ENCODE measurements at regions not wholly inside any gene's neighbourhood (a gene's known extent, or its start where the extent isn't known, plus 50 kb on each side); places are given as distances from the start of the nearest gene placed in this dataset.

GRCh38 chr14:38794677-38795076 is 308.4 kb downstream of the SEC23A start:
- DNase-seq (no peak), ATAC-seq (ENCODE audit: poor library complexity) (no peak)
- POLR2A ChIA-PET = no interaction called here
- TF ChIP-seq, protein P1, sequence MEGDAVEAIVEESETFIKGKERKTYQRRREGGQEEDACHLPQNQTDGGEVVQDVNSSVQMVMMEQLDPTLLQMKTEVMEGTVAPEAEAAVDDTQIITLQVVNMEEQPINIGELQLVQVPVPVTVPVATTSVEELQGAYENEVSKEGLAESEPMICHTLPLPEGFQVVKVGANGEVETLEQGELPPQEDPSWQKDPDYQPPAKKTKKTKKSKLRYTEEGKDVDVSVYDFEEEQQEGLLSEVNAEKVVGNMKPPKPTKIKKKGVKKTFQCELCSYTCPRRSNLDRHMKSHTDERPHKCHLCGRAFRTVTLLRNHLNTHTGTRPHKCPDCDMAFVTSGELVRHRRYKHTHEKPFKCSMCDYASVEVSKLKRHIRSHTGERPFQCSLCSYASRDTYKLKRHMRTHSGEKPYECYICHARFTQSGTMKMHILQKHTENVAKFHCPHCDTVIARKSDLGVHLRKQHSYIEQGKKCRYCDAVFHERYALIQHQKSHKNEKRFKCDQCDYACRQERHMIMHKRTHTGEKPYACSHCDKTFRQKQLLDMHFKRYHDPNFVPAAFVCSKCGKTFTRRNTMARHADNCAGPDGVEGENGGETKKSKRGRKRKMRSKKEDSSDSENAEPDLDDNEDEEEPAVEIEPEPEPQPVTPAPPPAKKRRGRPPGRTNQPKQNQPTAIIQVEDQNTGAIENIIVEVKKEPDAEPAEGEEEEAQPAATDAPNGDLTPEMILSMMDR (IDR thresholded peaks at IDR 0.05) = no peak
- H3K9me3 Mint-ChIP-seq = no peaks in the 10 kb centered on the region
- Histone ChIP-seq H3K4me1 (ENCODE audit: insufficient read depth, low read length) (no peaks in the 10 kb centered on the region), H3K27me3 (ENCODE audit: control insufficient read depth in 1 of 2, insufficient read depth in 2 of 2, low read length in 2 of 2) (no peaks in the 10 kb centered on the region), H3K36me3 (ENCODE audit: insufficient read depth, low read length) (no peaks in the 10 kb centered on the region), H3K9me3 (ENCODE audit: control insufficient read depth in 1 of 2, insufficient read depth in 1 of 2, low read length in 2 of 2) (no peaks in the 10 kb centered on the region), H3K4me3 (ENCODE audit: low read length) (no peak overlapping the region), H3K27ac (ENCODE audit: low read depth in 1 of 2, low read length in 2 of 2) (no peak overlapping the region)
- no peak overlapping the region for H3K4me3 Mint-ChIP-seq
- H3K27ac Mint-ChIP-seq = no peak overlapping the region
- no peaks in the 10 kb centered on the region for H3K36me3 Mint-ChIP-seq (ENCODE audit: low read depth)
- H3K27me3 Mint-ChIP-seq = no peaks in the 10 kb centered on the region
- H3K4me1 Mint-ChIP-seq (ENCODE audit: low read depth) = no peaks in the 10 kb centered on the region
- intact Hi-C loops (cut with DNase I, micrococcal nuclease) = no loop called here
- CTCF ChIA-PET = no interaction called here

- no peak for ATAC-seq (ENCODE audit: poor library complexity)
- DNase-seq = no peak
- H3K9me3 Mint-ChIP-seq = no peaks in the 10 kb centered on the region
- CTCF ChIA-PET = no interaction called here
- H3K4me1 Mint-ChIP-seq (ENCODE audit: low read depth) = no peaks in the 10 kb centered on the region
- no peak overlapping the region for H3K4me3 ChIP-seq (ENCODE audit: low read length)
- no peaks in the 10 kb centered on the region for H3K27me3 Mint-ChIP-seq
- TF ChIP-seq, protein P1 (IDR thresholded peaks at IDR 0.05) = no peak
- no peaks in the 10 kb centered on the region for H3K4me1 ChIP-seq (ENCODE audit: insufficient read depth, low read length)
- no peaks in the 10 kb centered on the region for H3K9me3 ChIP-seq (ENCODE audit: control insufficient read depth in 1 of 2, insufficient read depth in 1 of 2, low read length in 2 of 2)
- H3K27ac Mint-ChIP-seq = no peak overlapping the region
- no peaks in the 10 kb centered on the region for H3K27me3 ChIP-seq (ENCODE audit: control insufficient read depth in 1 of 2, insufficient read depth in 2 of 2, low read length in 2 of 2)
- POLR2A ChIA-PET = no interaction called here
- no peaks in the 10 kb centered on the region for H3K36me3 ChIP-seq (ENCODE audit: insufficient read depth, low read length)
- no peak overlapping the region for H3K4me3 Mint-ChIP-seq
- H3K36me3 Mint-ChIP-seq (ENCODE audit: low read depth) = no peaks in the 10 kb centered on the region
- no peak overlapping the region for H3K27ac ChIP-seq (ENCODE audit: low read depth in 1 of 2, low read length in 2 of 2)
- intact Hi-C loops (cut with DNase I, micrococcal nuclease) = no loop called here
Observed at GRCh38 chr14:38791862-38792261, 311.2 kb downstream of the SEC23A start.

DNA sequence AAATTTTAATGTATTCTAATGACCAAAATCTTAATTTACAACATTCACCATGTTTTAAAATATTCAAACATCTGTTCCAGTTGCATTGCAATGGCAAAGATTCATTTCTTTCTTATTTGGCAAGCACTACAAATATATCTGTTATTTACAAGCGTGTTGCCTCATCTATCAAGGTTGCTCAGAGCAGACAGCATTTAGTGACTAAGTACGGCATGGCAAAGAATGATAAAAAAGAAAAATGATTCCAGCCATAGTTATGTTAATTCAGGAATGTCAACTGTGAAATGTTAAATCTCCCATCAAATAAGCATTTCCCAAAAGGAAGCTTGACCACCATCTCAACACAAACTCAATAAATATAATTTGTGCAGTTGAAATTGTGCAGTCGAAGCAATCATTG is 312.1 kb downstream of the SEC23A start:
- TF ChIP-seq, protein P1 (IDR thresholded peaks at IDR 0.05) = no peak
- DNase-seq = no peak
- H3K4me3 ChIP-seq (ENCODE audit: low read length) = no peak overlapping the region
- no peaks in the 10 kb centered on the region for H3K9me3 ChIP-seq (ENCODE audit: control insufficient read depth in 1 of 2, insufficient read depth in 1 of 2, low read length in 2 of 2)
- Mint-ChIP-seq H3K36me3 (ENCODE audit: low read depth) (no peaks in the 10 kb centered on the region), H3K27ac (no peak overlapping the region), H3K4me3 (no peak overlapping the region), H3K27me3 (no peaks in the 10 kb centered on the region), H3K9me3 (no peaks in the 10 kb centered on the region), H3K4me1 (ENCODE audit: low read depth) (no peaks in the 10 kb centered on the region)
- H3K4me1 ChIP-seq (ENCODE audit: insufficient read depth, low read length) = no peaks in the 10 kb centered on the region
- no peak for ATAC-seq (ENCODE audit: poor library complexity)
- H3K27ac ChIP-seq (ENCODE audit: low read depth in 1 of 2, low read length in 2 of 2) = no peak overlapping the region
- intact Hi-C loops (cut with DNase I, micrococcal nuclease) = no loop called here
- ChIA-PET CTCF (no interaction called here), POLR2A (no interaction called here)
- H3K36me3 ChIP-seq (ENCODE audit: insufficient read depth, low read length) = no peaks in the 10 kb centered on the region
- H3K27me3 ChIP-seq (ENCODE audit: control insufficient read depth in 1 of 2, insufficient read depth in 2 of 2, low read length in 2 of 2) = no peaks in the 10 kb centered on the region
